HG03520 (cell line): ENCODE measurements at regions not wholly inside any gene's neighbourhood (a gene's known extent, or its start where the extent isn't known, plus 50 kb on each side); places are given as distances from the start of the nearest gene placed in this dataset.

Experiments used
- ATAC-seq: cut with Tn5 transposase; IDR thresholded peaks from one replicate; pipeline ENCODE4 v1.9.1; 2021; ENCODE audit warnings: mild to moderate bottlenecking, moderate library complexity; ENCODE audit not compliant: unreplicated experiment

DNA sequence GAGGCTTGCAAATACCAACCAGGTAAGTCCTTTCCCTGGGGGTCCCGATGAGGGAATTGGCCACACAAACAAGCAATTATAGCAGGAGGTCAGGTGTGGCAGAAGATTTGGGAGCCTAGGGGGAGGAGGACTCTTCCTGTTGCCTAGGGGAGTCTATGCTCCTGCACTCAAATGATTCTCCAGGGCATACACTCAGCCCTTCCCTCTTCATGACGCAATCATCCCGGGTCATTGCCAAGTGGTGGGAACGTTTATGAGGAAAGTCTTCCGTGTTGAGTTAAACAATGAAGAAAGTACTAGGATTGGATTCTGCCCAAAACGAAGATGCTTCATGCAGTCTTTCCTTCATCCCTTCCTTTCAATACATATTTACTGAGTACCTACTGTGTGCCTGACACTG, 186.5 kb upstream of the TSHZ2 start:
- no peak for ATAC-seq

- ATAC-seq: no peak
Measured at GRCh38 chr20:52783769-52784168, 188.4 kb upstream of the TSHZ2 start.

DNA sequence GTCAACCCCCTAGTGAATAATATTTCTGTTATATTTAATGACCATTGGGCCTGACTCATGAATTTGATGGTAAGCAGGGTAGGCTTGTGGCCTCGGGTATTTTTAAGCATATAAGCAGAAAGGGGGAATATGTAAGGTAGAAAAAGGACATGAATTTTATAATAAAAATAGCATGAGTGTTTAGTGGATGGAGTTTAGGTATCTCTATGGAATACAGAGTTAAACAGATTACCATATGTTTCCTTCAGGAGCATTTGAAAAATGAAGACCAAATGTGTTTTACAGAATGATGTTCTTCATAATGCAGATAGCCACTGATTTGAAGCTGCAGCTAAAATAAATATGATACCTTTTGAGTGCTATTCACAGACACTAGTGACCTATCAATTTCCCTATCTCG, 191.7 kb upstream of the TSHZ2 start:
- ATAC-seq: no peak

- ATAC-seq: no peak
Measured at GRCh38 chr20:52779125-52779524, 193.0 kb upstream of the TSHZ2 start.

DNA sequence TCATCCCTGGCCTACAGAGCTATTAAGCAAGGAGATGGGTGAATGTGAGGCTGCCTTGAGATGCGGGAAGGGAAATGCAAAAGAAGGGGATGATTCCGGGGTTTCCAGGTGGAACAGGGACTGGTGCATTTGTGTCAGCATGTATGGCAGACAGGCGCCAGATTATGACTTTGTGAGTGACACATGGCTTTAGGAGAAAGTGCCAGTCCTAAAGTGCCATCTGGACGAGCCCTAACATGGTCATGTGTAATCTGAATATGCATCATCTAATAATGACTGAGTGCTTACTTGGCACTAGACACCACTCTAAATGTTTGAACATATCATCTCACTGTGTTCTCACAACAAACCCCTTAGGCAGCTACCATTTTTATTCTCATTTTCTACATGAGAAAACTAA, 195.0 kb upstream of the TSHZ2 start:
- no peak for ATAC-seq

GRCh38 chr20:52775786-52776185, 196.4 kb upstream of the TSHZ2 start:
- ATAC-seq: no peak

GRCh38 chr20:52768694-52769093, 203.5 kb upstream of the TSHZ2 start:
- ATAC-seq: no peak

GRCh38 chr20:52766645-52767435, 205.3 kb upstream of the TSHZ2 start:
- ATAC-seq: no peak

DNA sequence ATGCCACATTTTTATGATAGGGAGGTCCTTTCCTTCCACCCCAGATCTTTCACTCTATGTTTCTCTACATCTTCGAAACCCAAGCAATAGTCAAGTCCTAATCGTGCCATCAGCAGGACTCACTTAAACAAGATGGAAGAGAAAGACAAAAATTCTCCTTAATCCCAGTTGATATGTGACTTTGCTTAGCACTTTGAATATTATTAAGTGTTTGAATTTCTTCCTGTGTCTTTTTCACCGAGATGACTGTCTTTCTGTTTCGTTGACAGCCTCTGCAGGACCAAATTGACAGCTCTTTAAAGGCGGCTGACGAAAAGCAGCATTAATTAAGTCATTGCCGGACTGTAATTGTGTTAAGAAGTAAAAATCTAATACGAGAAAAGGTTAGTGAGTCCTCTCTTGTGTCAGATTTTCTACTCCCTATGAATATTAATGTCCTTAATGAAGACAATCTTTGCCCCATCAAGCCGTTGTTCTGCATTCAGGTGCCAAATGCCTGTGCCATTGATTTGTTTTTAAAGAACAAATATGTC, 208.8 kb upstream of the TSHZ2 start:
- ATAC-seq: no peak

DNA sequence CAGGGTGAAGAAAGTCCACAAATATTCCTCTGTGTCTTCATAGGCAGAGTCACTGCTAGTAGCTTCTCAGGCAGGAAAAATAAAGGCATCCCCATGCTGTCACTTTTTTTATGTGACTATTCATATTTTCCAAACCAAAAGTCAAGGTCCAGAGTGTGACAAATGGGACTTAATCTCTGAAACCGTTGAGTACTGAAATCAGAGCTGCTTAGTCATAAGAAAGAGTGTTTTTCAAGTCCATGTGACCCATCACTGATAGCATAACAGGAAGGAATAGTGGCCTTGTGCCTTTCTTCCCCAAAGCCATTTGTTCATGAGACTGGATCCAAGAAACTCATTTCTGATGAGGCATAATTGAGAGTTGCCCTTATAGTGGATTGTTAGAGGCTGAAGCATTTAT, 210.3 kb upstream of the TSHZ2 start:
- no peak for ATAC-seq

- no peak for ATAC-seq
Measured at GRCh38 chr20:52760791-52761190, 211.4 kb upstream of the TSHZ2 start.

GRCh38 chr20:52757411-52757810, 214.7 kb upstream of the TSHZ2 start:
- no peak for ATAC-seq

GRCh38 chr20:52755744-52756143, 216.4 kb upstream of the TSHZ2 start:
- no peak for ATAC-seq

DNA sequence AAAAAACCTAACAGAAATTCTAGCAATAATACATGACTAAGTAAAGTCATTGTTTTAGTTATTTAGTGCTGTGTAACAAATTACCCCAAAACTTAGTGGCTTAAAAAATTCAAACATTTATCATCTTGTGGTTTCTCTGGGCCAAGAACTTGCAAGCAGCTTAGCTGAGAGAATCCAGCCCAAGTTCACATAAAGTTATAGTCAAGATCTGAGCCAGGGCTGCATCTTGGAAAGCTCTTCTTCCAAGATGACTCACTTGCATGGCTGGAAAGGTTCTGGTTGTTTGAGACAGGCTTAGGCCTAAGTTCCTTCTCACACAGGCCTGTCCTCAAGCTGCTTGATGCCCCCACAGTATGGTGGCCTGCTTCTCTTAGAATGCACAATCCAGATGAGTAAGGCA, 217.8 kb upstream of the TSHZ2 start:
- no peak for ATAC-seq

- no peak for ATAC-seq
Measured at GRCh38 chr20:52752023-52752422, 220.1 kb upstream of the TSHZ2 start.

GRCh38 chr20:52751571-52751970, 220.6 kb upstream of the TSHZ2 start:
- ATAC-seq: no peak

DNA sequence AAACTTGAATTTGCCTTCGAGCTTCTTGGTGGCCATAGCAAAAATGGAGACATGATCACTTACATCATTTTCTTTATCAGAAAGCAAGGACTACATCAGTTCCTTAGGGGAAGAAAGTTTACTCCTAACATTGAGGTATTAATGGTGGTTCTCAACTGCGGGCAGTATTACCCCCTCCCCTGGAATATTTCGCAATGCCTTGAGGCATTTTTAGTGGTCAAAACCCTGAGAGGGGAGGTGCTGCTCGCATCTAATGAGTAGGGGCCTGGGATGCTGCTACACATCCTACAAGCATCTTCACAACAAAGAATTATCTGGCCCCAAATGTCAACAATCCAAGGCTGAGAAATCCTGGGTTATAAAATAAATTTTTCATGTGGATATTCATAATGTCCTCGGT, 222.2 kb upstream of the TSHZ2 start:
- ATAC-seq: no peak

- ATAC-seq: no peak
Measured at GRCh38 chr20:52748990-52749389, 223.2 kb upstream of the TSHZ2 start.

DNA sequence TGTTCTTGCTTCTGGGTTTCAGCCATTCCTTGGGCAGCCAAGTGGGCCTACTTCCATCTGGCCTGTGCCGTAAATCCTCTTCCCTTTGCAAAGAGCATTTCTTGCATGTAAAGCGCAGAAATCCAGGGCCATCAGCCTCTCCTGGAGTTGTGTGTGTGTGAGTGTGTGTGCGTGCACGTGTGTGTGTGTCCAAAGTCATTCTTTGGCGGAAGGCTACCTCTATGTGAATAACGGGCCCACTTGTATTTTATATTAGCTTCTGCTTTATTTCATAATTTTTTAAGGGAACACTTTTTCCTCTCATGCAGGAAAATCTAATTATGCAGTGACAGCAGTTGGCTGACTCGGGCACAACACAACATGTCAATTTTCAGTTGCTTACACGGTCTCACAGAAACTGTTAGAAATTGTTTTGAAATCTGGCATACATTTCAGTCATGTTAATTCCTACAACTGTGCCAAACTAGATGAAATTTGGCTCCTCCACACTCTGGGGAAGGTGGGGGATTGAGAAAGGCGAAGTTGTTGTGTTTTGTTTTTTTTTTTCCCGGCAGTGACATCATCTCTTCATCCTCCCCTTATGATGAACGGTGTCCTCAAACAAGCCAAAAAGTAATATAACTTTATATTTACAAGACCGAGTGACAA, 223.7 kb upstream of the TSHZ2 start:
- no peak for ATAC-seq

DNA sequence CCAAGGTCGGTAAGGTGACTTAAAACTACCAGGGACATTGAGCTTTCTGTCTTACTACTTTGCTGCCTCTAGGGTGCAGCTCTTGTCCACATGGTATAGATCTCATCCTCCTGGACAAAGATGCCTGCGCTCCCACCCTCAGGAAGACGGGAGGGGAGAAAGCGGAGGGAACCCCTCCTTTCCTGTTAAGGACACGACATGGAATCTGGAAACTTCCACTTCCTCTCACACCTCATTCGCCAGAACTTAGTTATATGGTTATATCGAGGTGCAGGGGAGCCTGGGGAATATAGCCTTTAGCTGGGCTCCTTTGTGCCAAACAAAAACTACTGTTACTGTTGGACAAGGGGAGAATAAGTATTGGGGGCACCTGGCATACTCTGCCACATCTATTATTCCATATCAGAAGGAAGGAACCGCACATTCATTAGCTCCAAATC, 224.3 kb upstream of the TSHZ2 start:
- ATAC-seq: no peak

DNA sequence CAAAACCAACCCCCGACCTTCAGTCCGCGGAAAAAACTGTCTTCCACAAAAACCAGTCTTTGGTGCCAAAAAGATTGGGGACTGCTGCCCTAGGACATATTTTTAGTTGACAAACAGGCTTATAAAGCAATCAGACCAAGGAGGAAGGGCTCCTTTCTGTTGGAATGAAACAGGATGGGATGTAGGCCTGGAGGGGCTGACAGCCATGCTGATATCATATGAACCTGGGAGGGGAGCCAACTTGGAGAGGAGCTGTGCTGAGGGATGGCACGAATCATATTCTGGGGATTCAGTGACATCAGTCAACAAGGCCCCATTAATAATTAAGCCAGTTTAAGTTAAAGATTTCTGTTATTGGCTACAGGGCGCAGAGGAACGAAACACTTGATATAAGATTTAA, 225.4 kb upstream of the TSHZ2 start:
- no peak for ATAC-seq

DNA sequence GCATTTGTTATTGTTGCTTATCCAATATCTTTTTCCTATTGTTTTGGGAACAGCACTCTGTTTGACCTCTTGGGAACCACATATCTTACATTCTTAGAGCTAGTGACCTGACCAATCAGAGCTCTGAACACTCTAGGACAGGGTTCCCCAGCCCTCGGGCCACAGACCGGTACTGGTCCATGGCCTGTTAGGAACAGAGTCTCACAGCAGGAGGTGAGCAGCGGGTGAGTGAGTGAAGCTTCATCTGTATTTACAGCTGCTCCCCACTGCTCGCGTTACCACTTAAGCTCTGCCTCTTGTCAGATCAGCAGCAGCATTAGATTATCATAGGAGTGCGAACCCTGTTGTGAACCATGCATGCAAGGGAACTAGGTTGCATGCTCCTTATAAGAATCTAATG, 226.0 kb upstream of the TSHZ2 start:
- no peak for ATAC-seq
